MM.1S (cell line): ENCODE measurements at regions not wholly inside any gene's neighbourhood (a gene's known extent, or its start where the extent isn't known, plus 50 kb on each side); places are given as distances from the start of the nearest gene placed in this dataset.

Source experiments
- CTCF ChIP-seq: fragments of 300-600 bp; sonication (generic); IDR thresholded peaks from 2 replicates; pipeline ENCODE4 v1.5.1; 2016; ENCODE audit warnings: antibody characterized with exemption, low read length, mixed read lengths
- EZH2phosphoT487 ChIP-seq: fragments of 300-600 bp; sonication (generic); IDR thresholded peaks from 2 replicates; pipeline ENCODE4 v1.6.1; 2018; ENCODE audit warnings: antibody characterized with exemption, low read length

- no peak for TF ChIP-seq CTCF
- TF ChIP-seq EZH2phosphoT487: no peak
Observed at GRCh38 chr3:130814691-130815472, 68.3 kb upstream of the PIK3R4 start.
